ENCODE measurements at regions not wholly inside any gene's neighbourhood (a gene's known extent, or its start where the extent isn't known, plus 50 kb on each side); places are given as distances from the start of the nearest gene placed in this dataset.
A peak's percentile ranks its signal among the peaks of the same experiment; 100 is the strongest.

GRCh38 chr2:67625178-67625577 lies 228.0 kb downstream of the ETAA1 start:
- no peak for DNase-seq

DNA sequence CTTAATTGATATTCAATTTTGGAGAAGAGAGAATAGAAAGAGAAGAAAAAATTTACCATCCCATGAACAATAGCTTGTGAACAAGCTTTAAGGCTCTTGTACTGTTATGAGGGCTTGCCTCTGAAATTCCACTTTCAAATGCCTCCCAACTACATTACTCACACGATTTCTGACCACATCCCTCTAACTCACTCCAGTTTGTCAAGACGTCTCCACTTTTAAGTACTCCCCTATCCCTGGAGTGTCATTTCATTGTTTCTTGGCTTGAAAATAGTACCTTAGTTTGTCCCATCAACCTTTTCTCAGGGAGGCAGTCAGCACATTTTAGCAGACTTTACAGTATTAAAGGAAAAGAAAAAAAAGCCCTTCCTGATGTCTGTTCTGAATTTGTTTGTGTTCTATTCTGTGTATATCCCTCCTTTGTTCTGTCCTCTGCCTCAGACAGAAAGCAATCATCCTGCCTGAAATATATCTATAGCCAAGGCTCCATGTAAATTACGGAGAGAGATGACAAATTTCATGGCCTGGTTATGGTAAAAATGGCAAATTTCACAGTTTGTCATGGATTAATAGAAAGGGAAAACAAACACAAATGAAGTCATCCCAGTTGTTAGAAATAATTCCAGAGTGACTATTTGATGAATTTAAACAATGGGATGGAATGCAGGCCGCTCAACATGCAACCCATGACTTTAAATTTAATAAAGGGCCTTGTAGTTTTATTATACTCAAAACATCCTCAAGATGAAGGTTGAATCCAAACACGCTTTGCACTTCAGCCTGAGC lies 228.8 kb downstream of the ETAA1 start:
- no peak for DNase-seq

DNA sequence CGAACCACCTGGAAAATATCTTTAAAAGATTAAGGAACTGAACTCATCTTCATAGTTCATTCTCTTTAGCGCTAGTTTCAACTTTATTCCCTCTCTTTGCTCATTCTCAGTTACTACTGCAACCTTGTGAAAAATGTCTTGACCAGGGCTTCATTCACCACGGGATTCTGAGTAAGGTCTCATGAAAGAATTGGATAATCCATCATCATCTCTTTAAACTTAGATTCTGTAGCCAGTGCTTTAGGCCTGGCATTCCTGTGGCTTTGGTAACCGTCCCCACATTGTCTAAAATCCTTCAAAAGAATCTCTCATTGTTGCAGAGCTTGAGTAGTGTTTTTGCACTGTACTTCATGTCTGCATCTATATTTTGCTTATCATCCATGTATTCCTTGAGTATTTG lies 229.5 kb downstream of the ETAA1 start:
- DNase-seq = no peak

- no peak for DNase-seq
Measured at GRCh38 chr2:67627456-67628207, 230.5 kb downstream of the ETAA1 start.

- DNase-seq = no peak
Measured at GRCh38 chr2:67628892-67629291, 231.8 kb downstream of the ETAA1 start.

DNA sequence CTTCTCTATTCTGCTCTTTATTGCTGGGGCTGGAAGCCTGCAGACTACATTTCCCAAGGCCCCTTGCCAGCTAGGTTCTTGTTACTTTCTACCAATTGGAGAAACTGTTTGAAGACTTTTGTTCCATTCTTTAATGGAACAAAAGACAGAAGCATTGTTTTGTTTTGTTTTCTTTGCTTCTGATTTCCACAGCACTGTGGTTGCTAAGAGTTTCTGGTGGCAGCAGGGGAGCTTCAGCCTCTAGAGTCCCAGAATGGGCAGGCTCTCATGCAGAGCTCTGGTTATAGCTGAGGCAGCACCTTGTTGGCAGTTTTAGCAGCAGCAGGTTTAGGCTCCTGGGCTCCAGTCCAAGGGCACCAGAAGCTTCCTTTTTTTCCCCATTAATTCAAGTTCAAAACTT lies 234.3 kb downstream of the ETAA1 start:
- no peak for DNase-seq

DNA sequence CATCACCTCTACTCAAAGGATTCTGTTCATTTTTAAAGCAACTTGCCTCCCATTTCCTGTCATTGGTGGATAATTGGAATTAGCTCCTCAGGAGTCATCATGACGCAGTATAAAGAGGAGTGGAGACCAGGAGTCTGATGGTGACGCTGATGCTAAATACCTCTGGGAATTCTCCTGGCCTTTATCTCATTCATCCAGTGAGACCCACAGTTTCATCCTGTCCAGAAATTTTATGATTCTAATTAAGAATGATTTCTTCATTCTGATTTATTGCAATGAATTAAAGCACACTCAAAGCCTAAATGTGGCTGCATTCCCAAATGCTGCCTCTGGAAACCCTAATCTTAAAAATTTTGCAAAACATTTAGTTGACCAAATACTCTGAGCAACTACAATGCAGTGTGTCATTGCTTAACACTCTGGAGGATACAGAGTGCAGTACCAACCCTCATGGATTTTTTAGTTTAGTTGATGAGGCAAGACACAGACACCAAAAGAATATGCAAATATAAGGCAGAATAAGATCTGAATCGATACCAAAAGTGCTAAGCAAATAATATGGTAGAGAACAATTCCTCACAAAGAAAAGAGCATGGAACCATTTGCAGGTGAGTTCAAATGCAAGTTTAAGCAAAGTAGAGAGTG lies 236.2 kb downstream of the ETAA1 start:
- DNase-seq = no peak

GRCh38 chr2:67638146-67638545 lies 241.0 kb downstream of the ETAA1 start:
- no peak for DNase-seq

GRCh38 chr2:67641312-67642045 lies 244.3 kb downstream of the ETAA1 start:
- DNase-seq = no peak

- DNase-seq = no peak
Measured at GRCh38 chr2:67642046-67642382, 244.9 kb downstream of the ETAA1 start.

- no peak for DNase-seq
Measured at GRCh38 chr2:67642961-67643360, 245.8 kb downstream of the ETAA1 start.

GRCh38 chr2:67645280-67646138 lies 248.4 kb downstream of the ETAA1 start:
- no peak for DNase-seq

GRCh38 chr2:67646714-67647333 lies 249.7 kb downstream of the ETAA1 start:
- DNase-seq = no peak

DNA sequence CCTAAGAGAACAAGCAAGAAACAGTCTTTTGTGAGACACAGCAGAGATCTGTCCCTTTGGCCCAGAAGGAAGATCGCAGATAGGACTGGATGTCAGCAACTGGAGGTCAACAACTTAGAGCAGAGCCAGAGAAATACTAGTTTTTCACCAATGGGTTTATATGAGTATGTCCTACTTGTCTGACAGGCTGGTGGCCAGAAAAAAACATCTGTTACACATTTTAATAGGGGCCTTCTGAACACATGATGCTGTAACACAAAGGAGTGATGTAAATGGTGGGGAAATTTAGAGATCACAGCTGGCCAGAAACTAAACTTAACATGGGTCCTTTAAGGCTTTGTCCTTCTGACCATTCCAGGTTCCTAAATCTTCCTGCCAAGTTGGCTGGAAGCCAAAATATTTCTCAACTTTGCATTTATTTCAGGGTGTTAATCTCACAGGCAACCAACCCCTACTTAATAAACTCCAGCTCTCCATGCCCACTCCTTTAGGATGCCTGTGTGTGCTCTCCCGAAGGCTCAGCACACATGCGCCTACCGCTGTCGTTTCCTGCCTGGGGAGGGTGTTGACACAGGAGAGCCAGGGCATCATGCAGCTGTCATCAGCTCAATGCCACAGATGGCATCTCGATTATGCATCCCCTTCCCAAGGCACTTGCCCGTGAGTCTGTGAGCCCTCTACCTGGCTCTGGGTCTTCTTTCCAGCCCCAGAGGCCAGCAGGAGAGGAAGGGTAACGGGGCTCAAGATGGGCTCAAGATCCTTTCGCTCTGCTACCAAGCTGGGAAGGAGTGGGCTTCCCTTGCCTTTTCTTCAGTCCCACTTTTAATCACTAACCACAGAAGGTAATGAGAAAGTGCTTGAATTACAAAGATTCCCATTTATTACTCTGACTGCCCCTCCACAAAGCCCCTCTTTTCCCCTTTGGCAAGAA lies 252.5 kb downstream of the ETAA1 start:
- no peak for DNase-seq

GRCh38 chr2:67650291-67651133 lies 253.4 kb downstream of the ETAA1 start:
- peak; percentile 4 for DNase-seq

- no peak for DNase-seq
Measured at GRCh38 chr2:67651565-67651964, 254.4 kb downstream of the ETAA1 start.

- no peak for DNase-seq
Measured at GRCh38 chr2:67652679-67653078, 255.5 kb downstream of the ETAA1 start.

DNA sequence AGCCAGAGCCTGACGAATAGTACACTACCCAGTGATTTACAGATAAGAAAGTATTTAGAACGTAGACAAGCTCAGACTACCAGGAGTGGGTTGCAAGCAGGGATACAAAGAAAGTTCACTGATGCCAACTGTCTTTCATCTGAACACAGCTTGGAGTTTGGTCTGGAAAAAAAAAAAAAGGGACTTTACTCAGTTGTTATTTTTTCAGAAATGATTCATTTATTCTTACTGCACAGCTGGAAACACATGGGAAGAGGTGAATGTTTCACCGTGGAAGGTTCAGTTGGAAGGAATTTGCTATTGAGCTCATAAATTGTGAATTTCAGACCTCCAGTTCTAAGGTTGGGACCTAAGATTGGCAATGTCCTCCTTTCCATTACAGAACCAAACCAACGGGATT lies 259.7 kb downstream of the ETAA1 start:
- DNase-seq = no peak

GRCh38 chr2:67658820-67659219 lies 261.7 kb downstream of the ETAA1 start:
- DNase-seq = no peak

Data from occipital lobe (tissue), 1 donor.